ENCODE measurements at regions not wholly inside any gene's neighbourhood (a gene's known extent, or its start where the extent isn't known, plus 50 kb on each side); places are given as distances from the start of the nearest gene placed in this dataset.

DNA sequence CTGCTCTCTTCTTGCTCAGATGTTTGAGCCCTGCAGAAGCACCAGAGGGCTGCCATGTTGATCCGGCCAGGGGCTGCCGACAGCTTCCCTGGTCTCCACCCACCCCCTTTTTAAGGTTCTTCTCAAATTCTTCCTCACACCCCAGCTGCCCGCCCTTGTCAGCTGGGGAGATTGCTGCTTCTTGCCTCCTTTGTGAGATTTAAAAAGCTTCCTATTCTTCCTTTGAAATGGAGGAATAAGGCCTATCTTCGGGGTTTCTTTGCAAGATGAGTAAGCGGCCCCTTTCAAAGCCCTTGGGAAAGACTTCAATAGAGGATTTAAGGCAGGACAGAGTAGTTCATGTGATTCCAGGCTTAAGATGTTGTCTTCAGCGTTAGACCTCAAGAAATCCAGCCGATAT is 211.9 kb upstream of the SHH start:
- TF ChIP-seq CTCF (conservative IDR thresholded peaks at IDR 0.05 in 1 of 2, IDR thresholded peaks at IDR 0.05 in 1 of 2; ENCODE audit: low read depth in 1 of 2, low read length in 2 of 2) (no peak), EZH2 (IDR thresholded peaks at IDR 0.05; ENCODE audit: low read length, missing control alignments) (no peak)
